NT2/D1 (cell line): ENCODE measurements at regions not wholly inside any gene's neighbourhood (a gene's known extent, or its start where the extent isn't known, plus 50 kb on each side); places are given as distances from the start of the nearest gene placed in this dataset.

Experiments used
- YY1 ChIP-seq: IDR thresholded peaks from 2 replicates; pipeline ENCODE4 v1.6.1; 2011; ENCODE audit not compliant: insufficient read length, insufficient read depth
- ZNF274 ChIP-seq: IDR thresholded peaks from 2 replicates; pipeline ENCODE4 v1.6.1; 2011; ENCODE audit warnings: mild to moderate bottlenecking, low read depth, low read length

GRCh38 chr16:64321881-64322280 lies 800.0 kb downstream of the CDH11 start:
- no peak for TF ChIP-seq YY1
- TF ChIP-seq ZNF274, result no peak
